Hepatocyte (in vitro differentiated cells): ENCODE measurements at regions not wholly inside any gene's neighbourhood (a gene's known extent, or its start where the extent isn't known, plus 50 kb on each side); places are given as distances from the start of the nearest gene placed in this dataset.
"Not testable (repeated sequence)": the region's sequence is repeated elsewhere in the genome, so short reads cannot be mapped to it uniquely, and the experiment has no call there.

ENCODE experiments used
- DNase-seq: peaks from one replicate; pipeline ENCODE4 v3.0.0-alpha.2; 2016; ENCODE audit warnings: low spot score
- H2AFZ ChIP-seq: fragments of 200-600 bp; sonication (generic); 2 replicates; pipeline ENCODE4 v1.6.0; 2016; ENCODE audit warnings: antibody characterized with exemption, mild to moderate bottlenecking
- H3K27ac ChIP-seq: fragments of 200-600 bp; sonication (generic); 2 replicates; pipeline ENCODE4 v1.5.1; 2016; ENCODE audit warnings: mild to moderate bottlenecking
- H3K27me3 ChIP-seq: fragments of 200-600 bp; sonication (generic); 2 replicates; pipeline ENCODE4 v1.6.1; 2016
- H3K36me3 ChIP-seq: fragments of 200-600 bp; sonication (generic); replicated peaks from 2 replicates; pipeline ENCODE4 v1.5.1; 2016; ENCODE audit warnings: low read depth; ENCODE audit not compliant: insufficient read depth
- H3K4me1 ChIP-seq: fragments of 200-600 bp; sonication (generic); 2 replicates; pipeline ENCODE4 v1.5.1; 2016; ENCODE audit warnings: mild to moderate bottlenecking, moderate library complexity; ENCODE audit not compliant: insufficient read depth
- H3K4me2 ChIP-seq: fragments of 200-600 bp; sonication (generic); 2 replicates; pipeline ENCODE4 v1.6.0; 2016
- H3K4me3 ChIP-seq: fragments of 200-600 bp; sonication (generic); 2 replicates; pipeline ENCODE4 v1.5.1; 2016; ENCODE audit warnings: mild to moderate bottlenecking
- H3K79me2 ChIP-seq: fragments of 200-600 bp; sonication (generic); 2 replicates; pipeline ENCODE4 v1.6.0; 2017; ENCODE audit warnings: mild to moderate bottlenecking
- H3K9me2 ChIP-seq: fragments of 200-600 bp; sonication (generic); replicated peaks from 2 replicates; pipeline ENCODE4 v1.6.0; 2017; ENCODE audit warnings: mild to moderate bottlenecking; ENCODE audit not compliant: insufficient read depth
- H3K9me3 ChIP-seq: fragments of 200-600 bp; sonication (generic); 2 replicates; pipeline ENCODE4 v1.5.1; 2016; ENCODE audit warnings: low read depth, mild to moderate bottlenecking
- H4K20me1 ChIP-seq: fragments of 200-600 bp; sonication (generic); 2 replicates; pipeline ENCODE4 v1.6.0; 2016; ENCODE audit warnings: mild to moderate bottlenecking; ENCODE audit not compliant: insufficient read depth, poor library complexity, severe bottlenecking
- EZH2 ChIP-seq: fragments of 200-600 bp; sonication (generic); IDR thresholded peaks from 2 replicates; pipeline ENCODE4 v1.6.1; 2016; ENCODE audit warnings: antibody characterized with exemption, mild to moderate bottlenecking, borderline replicate concordance
- EZH2phosphoT487 ChIP-seq: fragments of 200-600 bp; sonication (generic); IDR thresholded peaks from one replicate; pipeline ENCODE4 v1.6.1; 2018; ENCODE audit warnings: antibody characterized with exemption, mild to moderate bottlenecking, low read depth, moderate library complexity; ENCODE audit not compliant: unreplicated experiment, severe bottlenecking
- WGBS: methylation state at CpG from one replicate; pipeline ENCODE4 v1.1.6; 2016; ENCODE audit warnings: low lambda C conversion rate; ENCODE audit errors: missing lambda C conversion rate; 5-methylcytosine and 5-hydroxymethylcytosine counted together
- TF ChIP-seq, protein P1 (sequence below): fragments of 200-600 bp; sonication (generic); IDR thresholded peaks from 2 replicates; pipeline ENCODE4 v1.5.1; 2016; ENCODE audit warnings: antibody characterized with exemption, mild to moderate bottlenecking; ENCODE audit not compliant: poor library complexity

DNA sequence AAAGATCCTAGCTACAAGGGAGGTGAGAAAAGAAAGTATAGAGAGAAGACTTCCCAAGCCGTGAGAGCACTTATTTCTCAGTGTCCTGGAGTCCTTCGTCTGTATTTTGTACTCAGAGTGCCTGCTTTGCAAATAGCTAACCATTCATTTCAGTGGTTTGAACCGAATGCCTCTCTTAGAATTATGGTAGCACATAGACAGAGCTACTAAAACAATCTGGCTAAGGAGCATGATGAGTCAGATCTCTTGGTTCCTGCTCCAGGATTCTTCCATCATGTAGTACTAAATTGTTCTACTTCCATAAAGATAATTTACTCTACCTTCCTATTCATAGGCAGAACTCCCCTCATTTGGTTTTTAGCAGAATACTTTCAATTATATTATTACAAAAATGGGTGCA, 946.6 kb downstream of the STIM2 start:
- WGBS: 67% methylated on average over 3 of the region's 3 CpGs

DNA sequence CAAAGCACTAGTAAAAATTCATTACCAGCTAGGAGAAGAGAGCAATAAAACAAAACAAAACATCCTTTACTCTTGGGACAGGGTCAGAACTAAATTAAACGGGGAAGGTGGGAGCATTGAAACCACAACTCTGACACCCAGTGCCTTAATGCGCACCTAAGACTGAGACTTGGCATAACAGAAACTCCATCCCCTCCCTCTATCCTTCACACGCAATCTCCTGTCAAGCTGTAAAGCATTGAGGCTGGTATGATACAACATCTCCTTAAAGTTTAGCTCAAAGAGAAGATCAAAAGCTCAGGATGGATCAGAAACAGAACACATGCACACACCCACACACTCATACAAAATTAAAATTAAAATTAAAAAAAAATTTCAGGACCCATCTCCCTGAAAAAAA, 951.3 kb downstream of the STIM2 start:
- no peak overlapping the region for H3K27ac ChIP-seq
- TF ChIP-seq, protein P1, sequence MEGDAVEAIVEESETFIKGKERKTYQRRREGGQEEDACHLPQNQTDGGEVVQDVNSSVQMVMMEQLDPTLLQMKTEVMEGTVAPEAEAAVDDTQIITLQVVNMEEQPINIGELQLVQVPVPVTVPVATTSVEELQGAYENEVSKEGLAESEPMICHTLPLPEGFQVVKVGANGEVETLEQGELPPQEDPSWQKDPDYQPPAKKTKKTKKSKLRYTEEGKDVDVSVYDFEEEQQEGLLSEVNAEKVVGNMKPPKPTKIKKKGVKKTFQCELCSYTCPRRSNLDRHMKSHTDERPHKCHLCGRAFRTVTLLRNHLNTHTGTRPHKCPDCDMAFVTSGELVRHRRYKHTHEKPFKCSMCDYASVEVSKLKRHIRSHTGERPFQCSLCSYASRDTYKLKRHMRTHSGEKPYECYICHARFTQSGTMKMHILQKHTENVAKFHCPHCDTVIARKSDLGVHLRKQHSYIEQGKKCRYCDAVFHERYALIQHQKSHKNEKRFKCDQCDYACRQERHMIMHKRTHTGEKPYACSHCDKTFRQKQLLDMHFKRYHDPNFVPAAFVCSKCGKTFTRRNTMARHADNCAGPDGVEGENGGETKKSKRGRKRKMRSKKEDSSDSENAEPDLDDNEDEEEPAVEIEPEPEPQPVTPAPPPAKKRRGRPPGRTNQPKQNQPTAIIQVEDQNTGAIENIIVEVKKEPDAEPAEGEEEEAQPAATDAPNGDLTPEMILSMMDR: no peak
- TF ChIP-seq EZH2phosphoT487: no peak
- H3K79me2 ChIP-seq: no peaks in the 10 kb centered on the region
- H3K4me2 ChIP-seq: peak overlapping the region; percentile 60
- no peaks in the 10 kb centered on the region for H3K27me3 ChIP-seq
- H3K36me3 ChIP-seq: no peaks in the 10 kb centered on the region
- H4K20me1 ChIP-seq: no peaks in the 10 kb centered on the region
- H3K9me3 ChIP-seq: no peaks in the 10 kb centered on the region
- no peaks in the 10 kb centered on the region for H3K9me2 ChIP-seq
- H3K4me3 ChIP-seq: no peak overlapping the region
- H2AFZ ChIP-seq: no peak overlapping the region
- WGBS: 65% methylated on average over 3 of the region's 3 CpGs
- peaks cover 11% of the 10 kb centered on the region for H3K4me1 ChIP-seq
- DNase-seq: no peak

More for the DNA sequence above, 946.6 kb downstream of the STIM2 start:
- H3K79me2 ChIP-seq: no peaks in the 10 kb centered on the region
- no peaks in the 10 kb centered on the region for H4K20me1 ChIP-seq
- H3K36me3 ChIP-seq: no peaks in the 10 kb centered on the region
- H3K27me3 ChIP-seq: no peaks in the 10 kb centered on the region
- no peaks in the 10 kb centered on the region for H3K9me2 ChIP-seq
- H3K27ac ChIP-seq: no peak overlapping the region
- DNase-seq: no peak
- no peak overlapping the region for H3K4me2 ChIP-seq
- no peak overlapping the region for H3K4me3 ChIP-seq
- TF ChIP-seq, protein P1: no peak
- TF ChIP-seq EZH2phosphoT487 (no peak), EZH2 (no peak)
- no peak overlapping the region for H2AFZ ChIP-seq
- peaks cover 2% of the 10 kb centered on the region for H3K4me1 ChIP-seq
- no peaks in the 10 kb centered on the region for H3K9me3 ChIP-seq

DNA sequence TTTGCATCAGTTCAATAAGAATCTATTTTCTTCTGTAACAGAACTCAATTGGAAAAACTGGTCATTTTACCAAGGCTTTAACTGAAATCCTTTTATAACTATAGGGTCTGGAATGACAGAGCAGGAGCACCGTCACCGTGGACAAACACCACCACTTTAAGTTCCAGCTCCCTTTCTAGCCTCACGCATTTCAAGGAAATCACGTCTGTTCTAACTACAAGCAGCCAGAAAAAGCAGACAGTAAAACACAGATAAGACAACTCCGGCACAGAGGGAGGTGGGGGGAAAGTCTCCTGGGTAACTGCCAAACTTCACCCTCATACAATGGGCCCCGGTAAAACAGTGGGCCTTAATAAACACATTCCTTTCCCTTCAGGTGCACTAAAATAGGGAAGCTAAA, 952.6 kb downstream of the STIM2 start:
- Histone ChIP-seq H3K4me1 (peaks cover 11% of the 10 kb centered on the region), H2AFZ (peak overlapping the region; percentile 42), H3K4me2 (peak overlapping the region; percentile 60)
- not testable (repeated sequence) for H3K9me3 ChIP-seq, H3K27ac ChIP-seq, H3K9me2 ChIP-seq, H4K20me1 ChIP-seq, H3K27me3 ChIP-seq, H3K36me3 ChIP-seq, H3K79me2 ChIP-seq, H3K4me3 ChIP-seq
- WGBS: 10% methylated on average over 6 of the region's 6 CpGs
- DNase-seq: peak; percentile 12

DNA sequence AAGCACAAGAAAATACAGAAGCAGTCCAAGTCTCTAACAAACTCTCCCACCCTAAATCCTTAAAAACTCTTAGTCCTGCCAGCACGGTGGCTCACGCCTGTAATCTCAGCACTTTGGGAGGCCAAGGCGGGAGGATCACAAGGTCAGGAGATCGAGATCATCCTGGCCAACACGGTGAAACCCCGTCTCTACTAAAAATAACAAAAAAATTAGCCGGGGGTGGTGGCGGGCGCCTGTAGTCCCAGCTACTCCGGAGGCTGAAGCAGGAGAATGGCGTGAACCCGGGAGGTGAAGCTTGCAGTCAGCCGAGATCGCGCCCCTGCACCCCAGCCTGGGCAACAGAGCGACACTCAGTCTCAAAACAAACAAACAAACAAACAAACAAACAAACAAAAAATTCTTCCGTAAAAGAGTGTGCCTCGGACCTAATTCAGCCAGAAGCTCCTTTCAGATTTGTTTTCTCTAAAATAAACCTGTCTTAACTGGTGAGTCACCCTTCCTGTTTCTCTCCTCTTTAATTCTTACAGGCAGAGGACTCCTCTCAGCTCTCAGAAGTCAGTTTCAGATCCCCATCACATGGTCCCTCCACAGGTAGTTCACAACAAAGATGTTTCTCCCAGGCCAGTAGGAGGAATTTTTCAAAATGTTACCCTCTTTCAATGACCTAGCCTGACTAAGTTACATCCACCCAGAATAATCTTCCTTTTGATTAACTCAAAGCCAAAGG, 953.2 kb downstream of the STIM2 start:
- not testable (repeated sequence) for H3K27me3 ChIP-seq, H3K4me3 ChIP-seq, H3K9me3 ChIP-seq, H3K79me2 ChIP-seq, H3K36me3 ChIP-seq, H3K9me2 ChIP-seq, H3K27ac ChIP-seq, H4K20me1 ChIP-seq
- WGBS: 88% methylated on average over 18 of the region's 18 CpGs
- peak overlapping the region; percentile 42 for H2AFZ ChIP-seq
- DNase-seq: peak; percentile 6
- H3K4me2 ChIP-seq: peak overlapping the region; percentile 60
- H3K4me1 ChIP-seq: peaks cover 11% of the 10 kb centered on the region
